Activated gamma-delta T cell (primary cell): ENCODE measurements at regions not wholly inside any gene's neighbourhood (a gene's known extent, or its start where the extent isn't known, plus 50 kb on each side); places are given as distances from the start of the nearest gene placed in this dataset.
"Not testable (repeated sequence)": the region's sequence is repeated elsewhere in the genome, so short reads cannot be mapped to it uniquely, and the experiment has no call there.

Source experiments
- DNase-seq: peaks from one replicate; lab custom pipeline; 2025; lab: John Stamatoyannopoulos, UW

GRCh38 chr12:92425165-92425564 is 277.6 kb upstream of the PLEKHG7 start:
- no peak for DNase-seq

- DNase-seq = no peak
Measured at GRCh38 chr12:92424338-92424737, 278.5 kb upstream of the PLEKHG7 start.

GRCh38 chr12:92421701-92422100 is 276.1 kb upstream of the BTG1 start:
- DNase-seq = no peak

- DNase-seq = no peak
Measured at GRCh38 chr12:92421042-92421441, 275.4 kb upstream of the BTG1 start.

- no peak for DNase-seq
Measured at GRCh38 chr12:92419201-92419600, 273.6 kb upstream of the BTG1 start.

- DNase-seq = no peak
Measured at GRCh38 chr12:92418381-92418780, 272.7 kb upstream of the BTG1 start.

GRCh38 chr12:92417373-92417772 is 271.7 kb upstream of the BTG1 start:
- no peak for DNase-seq

GRCh38 chr12:92416385-92416812 is 270.8 kb upstream of the BTG1 start:
- no peak for DNase-seq

GRCh38 chr12:92414170-92415070 is 268.8 kb upstream of the BTG1 start:
- no peak for DNase-seq

- no peak for DNase-seq
Measured at GRCh38 chr12:92413286-92413685, 267.6 kb upstream of the BTG1 start.

GRCh38 chr12:92412856-92413255 is 267.2 kb upstream of the BTG1 start:
- no peak for DNase-seq

- DNase-seq = no peak
Measured at GRCh38 chr12:92411687-92412086, 266.0 kb upstream of the BTG1 start.

- no peak for DNase-seq
Measured at GRCh38 chr12:92408072-92408900, 262.6 kb upstream of the BTG1 start.

- not testable (repeated sequence) for DNase-seq
Measured at GRCh38 chr12:92406404-92407070, 260.9 kb upstream of the BTG1 start.

GRCh38 chr12:92405801-92406251 is 260.2 kb upstream of the BTG1 start:
- DNase-seq = not testable (repeated sequence)

GRCh38 chr12:92404921-92405320 is 259.3 kb upstream of the BTG1 start:
- DNase-seq = no peak

- no peak for DNase-seq
Measured at GRCh38 chr12:92404259-92404894, 258.7 kb upstream of the BTG1 start.

GRCh38 chr12:92403210-92404175 is 257.8 kb upstream of the BTG1 start:
- no peak for DNase-seq

- no peak for DNase-seq
Measured at GRCh38 chr12:92402415-92402814, 256.8 kb upstream of the BTG1 start.

- no peak for DNase-seq
Measured at GRCh38 chr12:92400006-92400405, 254.4 kb upstream of the BTG1 start.
